ENCODE measurements at regions not wholly inside any gene's neighbourhood (a gene's known extent, or its start where the extent isn't known, plus 50 kb on each side); places are given as distances from the start of the nearest gene placed in this dataset.

- TF ChIP-seq, protein P1, sequence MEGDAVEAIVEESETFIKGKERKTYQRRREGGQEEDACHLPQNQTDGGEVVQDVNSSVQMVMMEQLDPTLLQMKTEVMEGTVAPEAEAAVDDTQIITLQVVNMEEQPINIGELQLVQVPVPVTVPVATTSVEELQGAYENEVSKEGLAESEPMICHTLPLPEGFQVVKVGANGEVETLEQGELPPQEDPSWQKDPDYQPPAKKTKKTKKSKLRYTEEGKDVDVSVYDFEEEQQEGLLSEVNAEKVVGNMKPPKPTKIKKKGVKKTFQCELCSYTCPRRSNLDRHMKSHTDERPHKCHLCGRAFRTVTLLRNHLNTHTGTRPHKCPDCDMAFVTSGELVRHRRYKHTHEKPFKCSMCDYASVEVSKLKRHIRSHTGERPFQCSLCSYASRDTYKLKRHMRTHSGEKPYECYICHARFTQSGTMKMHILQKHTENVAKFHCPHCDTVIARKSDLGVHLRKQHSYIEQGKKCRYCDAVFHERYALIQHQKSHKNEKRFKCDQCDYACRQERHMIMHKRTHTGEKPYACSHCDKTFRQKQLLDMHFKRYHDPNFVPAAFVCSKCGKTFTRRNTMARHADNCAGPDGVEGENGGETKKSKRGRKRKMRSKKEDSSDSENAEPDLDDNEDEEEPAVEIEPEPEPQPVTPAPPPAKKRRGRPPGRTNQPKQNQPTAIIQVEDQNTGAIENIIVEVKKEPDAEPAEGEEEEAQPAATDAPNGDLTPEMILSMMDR (IDR thresholded peaks at IDR 0.05; ENCODE audit: poor library complexity, severe bottlenecking): no peak
- TF ChIP-seq EP300 (conservative IDR thresholded peaks at IDR 0.05; ENCODE audit: poor library complexity, severe bottlenecking) (no peak), EZH2 (IDR thresholded peaks at IDR 0.05; ENCODE audit: borderline replicate concordance, insufficient read depth, low read length, poor library complexity, severe bottlenecking) (no peak), POLR2AphosphoS5 (IDR thresholded peaks at IDR 0.05) (no peak), MXI1 (conservative IDR thresholded peaks at IDR 0.05; ENCODE audit: poor library complexity, severe bottlenecking) (no peak)
- TF ChIP-seq, protein P2, sequence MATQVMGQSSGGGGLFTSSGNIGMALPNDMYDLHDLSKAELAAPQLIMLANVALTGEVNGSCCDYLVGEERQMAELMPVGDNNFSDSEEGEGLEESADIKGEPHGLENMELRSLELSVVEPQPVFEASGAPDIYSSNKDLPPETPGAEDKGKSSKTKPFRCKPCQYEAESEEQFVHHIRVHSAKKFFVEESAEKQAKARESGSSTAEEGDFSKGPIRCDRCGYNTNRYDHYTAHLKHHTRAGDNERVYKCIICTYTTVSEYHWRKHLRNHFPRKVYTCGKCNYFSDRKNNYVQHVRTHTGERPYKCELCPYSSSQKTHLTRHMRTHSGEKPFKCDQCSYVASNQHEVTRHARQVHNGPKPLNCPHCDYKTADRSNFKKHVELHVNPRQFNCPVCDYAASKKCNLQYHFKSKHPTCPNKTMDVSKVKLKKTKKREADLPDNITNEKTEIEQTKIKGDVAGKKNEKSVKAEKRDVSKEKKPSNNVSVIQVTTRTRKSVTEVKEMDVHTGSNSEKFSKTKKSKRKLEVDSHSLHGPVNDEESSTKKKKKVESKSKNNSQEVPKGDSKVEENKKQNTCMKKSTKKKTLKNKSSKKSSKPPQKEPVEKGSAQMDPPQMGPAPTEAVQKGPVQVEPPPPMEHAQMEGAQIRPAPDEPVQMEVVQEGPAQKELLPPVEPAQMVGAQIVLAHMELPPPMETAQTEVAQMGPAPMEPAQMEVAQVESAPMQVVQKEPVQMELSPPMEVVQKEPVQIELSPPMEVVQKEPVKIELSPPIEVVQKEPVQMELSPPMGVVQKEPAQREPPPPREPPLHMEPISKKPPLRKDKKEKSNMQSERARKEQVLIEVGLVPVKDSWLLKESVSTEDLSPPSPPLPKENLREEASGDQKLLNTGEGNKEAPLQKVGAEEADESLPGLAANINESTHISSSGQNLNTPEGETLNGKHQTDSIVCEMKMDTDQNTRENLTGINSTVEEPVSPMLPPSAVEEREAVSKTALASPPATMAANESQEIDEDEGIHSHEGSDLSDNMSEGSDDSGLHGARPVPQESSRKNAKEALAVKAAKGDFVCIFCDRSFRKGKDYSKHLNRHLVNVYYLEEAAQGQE (IDR thresholded peaks at IDR 0.05; ENCODE audit: borderline replicate concordance): no peak
Measured at GRCh38 chr16:72530434-72530833, 358.5 kb upstream of the PMFBP1 start.
